Panc1 (cell line): ENCODE measurements at regions not wholly inside any gene's neighbourhood (a gene's known extent, or its start where the extent isn't known, plus 50 kb on each side); places are given as distances from the start of the nearest gene placed in this dataset.

ENCODE experiments used
- ATAC-seq: fragments of 200-7000 bp; cut with Tn5 transposase; 2 replicates; pipeline ENCODE4 v1.9.1; 2020; ENCODE audit warnings: mild to moderate bottlenecking, moderate library complexity
- BruUV-seq: library from RNA; stranded (reverse); fragments of 400-500 nt; replicated peaks from 2 replicates; lab custom pipeline; 2021; lab: Mats Ljungman, UMichigan
- CTCF ChIA-PET: fragments of 300-600 bp; sonication (Branson Sonifier 250); formaldehyde crosslinking; loops from one replicate; lab custom pipeline; 2022; ENCODE audit warnings: antibody characterized with exemption; lab: Charles Lee
- POLR2A ChIA-PET: fragments of 300-600 bp; sonication (Branson Sonifier 250); formaldehyde crosslinking; loops from one replicate; lab custom pipeline; 2022; ENCODE audit warnings: antibody characterized with exemption; lab: Charles Lee
- DNase-seq: peaks from one replicate; pipeline ENCODE4 v3.0.0-alpha.2; 2010; ENCODE audit warnings: low read depth, low spot score
- H3K27ac ChIP-seq: 2 replicates; pipeline ENCODE4 v1.5.1; 2011; ENCODE audit warnings: mild to moderate bottlenecking, low read length, inconsistent platforms
- H3K27me3 ChIP-seq: fragments of 200-500 bp; sonication (Bioruptor generic); 2 replicates; pipeline ENCODE4 v1.6.0; 2014; ENCODE audit warnings: low read length, inconsistent platforms; ENCODE audit not compliant: control insufficient read depth, insufficient read depth
- H3K36me3 ChIP-seq: fragments of 200-500 bp; sonication (Bioruptor generic); 2 replicates; pipeline ENCODE4 v1.5.1; 2014; ENCODE audit warnings: inconsistent platforms, mild to moderate bottlenecking, low read length, moderate library complexity; ENCODE audit not compliant: control insufficient read depth, insufficient read depth
- H3K4me1 ChIP-seq: 2 replicates; pipeline ENCODE4 v1.5.1; 2011; ENCODE audit warnings: inconsistent platforms, mild to moderate bottlenecking, low read length, moderate library complexity; ENCODE audit not compliant: control insufficient read depth, insufficient read depth
- H3K4me3 ChIP-seq, 2 experiments: 2 replicates each; pipeline ENCODE4 v1.5.1; 2011 to 2012; ENCODE audit warnings: low read depth in 2 of 2, low read length in 2 of 2, mild to moderate bottlenecking in 2 of 2, inconsistent platforms in 1 of 2, moderate library complexity in 1 of 2
- H3K9me3 ChIP-seq: fragments of 200-500 bp; sonication (Bioruptor generic); 2 replicates; pipeline ENCODE4 v1.5.1; 2014; ENCODE audit warnings: low read depth, mild to moderate bottlenecking, inconsistent platforms, low read length, moderate library complexity; ENCODE audit not compliant: control insufficient read depth, insufficient read depth
- CTCF ChIP-seq: fragments of 450-650 bp; IDR thresholded peaks from 2 replicates; pipeline ENCODE4 v1.5.1; 2017; ENCODE audit warnings: mild to moderate bottlenecking
- POLR2AphosphoS5 ChIP-seq: IDR thresholded peaks from 2 replicates; pipeline ENCODE4 v1.6.1; 2012; ENCODE audit warnings: mild to moderate bottlenecking, low read depth, low read length, moderate library complexity
- REST ChIP-seq, 2 experiments: IDR thresholded peaks; 2 replicates each; pipeline ENCODE4 v1.6.1; 2011 to 2012; ENCODE audit warnings: low read depth in 2 of 2, control low read depth in 1 of 2, low read length in 1 of 2, mild to moderate bottlenecking in 1 of 2, moderate library complexity in 1 of 2; ENCODE audit not compliant: insufficient read depth in 1 of 2
- SIN3A ChIP-seq: IDR thresholded peaks from 2 replicates; pipeline ENCODE4 v1.6.1; 2012; ENCODE audit warnings: low read depth, mild to moderate bottlenecking, low read length, moderate library complexity, borderline replicate concordance; ENCODE audit not compliant: insufficient read depth
- TCF7L2 ChIP-seq: IDR thresholded peaks from 2 replicates; pipeline ENCODE4 v1.6.1; 2011; ENCODE audit warnings: mild to moderate bottlenecking, low read depth, low read length, inconsistent platforms
- in situ Hi-C: cut with HindIII; loops from 2 replicates; pipeline ENCODE4 v1.10.0; 2016; ENCODE audit warnings: low sequenced_read_pairs, low pct_unique_long_range_greater_than_20kb
- intact Hi-C: fragments of 100-400 bp; cut with micrococcal nuclease; formaldehyde crosslinking; loops from one replicate; pipeline ENCODE4 v1.10.0; 2022; ENCODE audit not compliant: unreplicated experiment

- Histone ChIP-seq H3K4me1 (no peaks in the 10 kb centered on the region), H3K27me3 (peaks cover 2% of the 10 kb centered on the region; the same call in 1 of the 2 replicates), H3K27ac (no peak overlapping the region), H3K4me3 (no peak overlapping the region), H3K9me3 (no peaks in the 10 kb centered on the region), H3K36me3 (no peaks in the 10 kb centered on the region)
- intact Hi-C loops = loop anchor here (5.0 kb wide), 1 partner anchor 223 kb away; no protein-coding TSS in a partner anchor
- no TSS peak for BruUV-seq
- no peak for ATAC-seq
- POLR2A ChIA-PET = no interaction called here
- TF ChIP-seq REST (IDR thresholded peaks at IDR 0.05; ENCODE audit: insufficient read depth in 1 of 2, low read depth in 2 of 2, low read length in 1 of 2) = no peak
- no peak for TF ChIP-seq CTCF
- TF ChIP-seq TCF7L2 = no peak
- TF ChIP-seq SIN3A = no peak
- TF ChIP-seq POLR2AphosphoS5 = no peak
- in situ Hi-C loops = no loop called here
- DNase-seq = no peak
- CTCF ChIA-PET = interaction anchor here (0.6 kb wide), 1 partner anchor 500 kb away, joined by 5 read pairs; no protein-coding TSS in a partner anchor
Observed at GRCh38 chr12:4859478-4860210, 50.1 kb upstream of the KCNA1 start.
